GM21367 (cell line): ENCODE measurements at regions not wholly inside any gene's neighbourhood (a gene's known extent, or its start where the extent isn't known, plus 50 kb on each side); places are given as distances from the start of the nearest gene placed in this dataset.

ENCODE experiments used
- ATAC-seq: cut with Tn5 transposase; IDR thresholded peaks from one replicate; pipeline ENCODE4 v1.9.1; 2021; ENCODE audit not compliant: unreplicated experiment

GRCh38 chr1:214823311-214824117 lies 220.5 kb downstream of the CENPF start:
- ATAC-seq, result no peak

GRCh38 chr1:214824763-214825162 lies 221.8 kb downstream of the CENPF start:
- no peak for ATAC-seq

- ATAC-seq, result no peak
These were observed 223.6 kb downstream of the CENPF start for GRCh38 chr1:214826619-214827018.

GRCh38 chr1:214827883-214828282 lies 224.9 kb downstream of the CENPF start:
- no peak for ATAC-seq

GRCh38 chr1:214830941-214831340 lies 227.9 kb downstream of the CENPF start:
- ATAC-seq, result no peak

- no peak for ATAC-seq
These were observed 229.0 kb downstream of the CENPF start for GRCh38 chr1:214831956-214832355.

- no peak for ATAC-seq
These were observed 230.3 kb downstream of the CENPF start for GRCh38 chr1:214833178-214833756.

GRCh38 chr1:214837376-214837775 lies 234.4 kb downstream of the CENPF start:
- ATAC-seq, result no peak

GRCh38 chr1:214838351-214838750 lies 235.4 kb downstream of the CENPF start:
- ATAC-seq, result no peak

GRCh38 chr1:214840356-214840755 lies 237.4 kb downstream of the CENPF start:
- no peak for ATAC-seq

GRCh38 chr1:214842856-214843255 lies 239.7 kb upstream of the KCNK2 start:
- ATAC-seq, result no peak

GRCh38 chr1:214843281-214843680 lies 239.3 kb upstream of the KCNK2 start:
- ATAC-seq, result no peak

GRCh38 chr1:214844319-214844718 lies 238.2 kb upstream of the KCNK2 start:
- no peak for ATAC-seq

GRCh38 chr1:214846276-214846675 lies 236.3 kb upstream of the KCNK2 start:
- no peak for ATAC-seq

- no peak for ATAC-seq
These were observed 235.3 kb upstream of the KCNK2 start for GRCh38 chr1:214847071-214847810.

GRCh38 chr1:214848101-214848500 lies 234.4 kb upstream of the KCNK2 start:
- ATAC-seq, result no peak

GRCh38 chr1:214850432-214851050 lies 232.0 kb upstream of the KCNK2 start:
- no peak for ATAC-seq

- ATAC-seq, result no peak
These were observed 229.2 kb upstream of the KCNK2 start for GRCh38 chr1:214853340-214853739.

- ATAC-seq, result no peak
These were observed 228.2 kb upstream of the KCNK2 start for GRCh38 chr1:214854126-214854875.

- no peak for ATAC-seq
These were observed 225.7 kb upstream of the KCNK2 start for GRCh38 chr1:214856843-214857242.

GRCh38 chr1:214857716-214858115 lies 224.8 kb upstream of the KCNK2 start:
- no peak for ATAC-seq
